Right lobe of liver (tissue), 6 donors: ENCODE measurements at regions not wholly inside any gene's neighbourhood (a gene's known extent, or its start where the extent isn't known, plus 50 kb on each side); places are given as distances from the start of the nearest gene placed in this dataset.

Experiments
- ATAC-seq, 4 donors: fragments of 200-7000 bp; cut with Tn5 transposase; one replicate each; pipeline ENCODE4 v1.9.1; 2020; ENCODE audit warnings: mild to moderate bottlenecking in 4 of 4, moderate library complexity in 4 of 4
- DNase-seq, 3 donors: peaks; one replicate each; pipeline ENCODE4 v3.0.0-alpha.2; 2020
- H3K27ac ChIP-seq, 3 donors: fragments of 200-600 bp; one replicate each; pipeline ENCODE4 v1.8.0; 2022
- H3K27me3 ChIP-seq, 2 donors: fragments of 200-600 bp; one replicate each; pipeline ENCODE4 v1.8.0; 2022
- H3K36me3 ChIP-seq, 4 donors: fragments of 200-600 bp; sonication (generic) in 1 of 4; one replicate each; pipeline versions ENCODE4 v1.5.1 to v1.8.0; 2017 to 2022; ENCODE audit warnings: control low read depth in 1 of 4
- H3K4me1 ChIP-seq, 4 donors: fragments of 200-600 bp; sonication (generic) in 1 of 4; one replicate each; pipeline versions ENCODE4 v1.5.1 to v1.8.0; 2017 to 2022; ENCODE audit warnings: control low read depth in 1 of 4
- H3K4me3 ChIP-seq, 3 donors: fragments of 200-600 bp; one replicate each; pipeline ENCODE4 v1.8.0; 2022
- H3K9me3 ChIP-seq, 4 donors: fragments of 200-600 bp; sonication (generic) in 1 of 4; one replicate each; pipeline versions ENCODE4 v1.5.1 to v1.8.0; 2017 to 2022; ENCODE audit warnings: control low read depth in 1 of 4
- CTCF ChIP-seq, 4 donors: fragments of 200-600 bp in 3 of 4; fragments of 450-650 bp in 1 of 4; IDR thresholded peaks; one replicate each; pipeline versions ENCODE4 v1.5.1 to v1.8.0; 2016 to 2022; ENCODE audit warnings: antibody characterized with exemption in 4 of 4, mild to moderate bottlenecking in 2 of 4
- POLR2A ChIP-seq: fragments of 450-650 bp; IDR thresholded peaks from one replicate; pipeline ENCODE4 v1.6.1; 2017; ENCODE audit warnings: antibody characterized with exemption, mild to moderate bottlenecking
- WGBS: methylation state at CpG from one replicate; pipeline ENCODE4 v1.1.6; 2018; ENCODE audit warnings: low coverage, low lambda C conversion rate; ENCODE audit not compliant: insufficient coverage; ENCODE audit errors: missing lambda C conversion rate; 5-methylcytosine and 5-hydroxymethylcytosine counted together
- intact Hi-C, 2 donors: fragments of 100-400 bp; cut with DNase I; formaldehyde crosslinking; loops; one replicate each; pipeline versions ENCODE4 v1.11.2 to v1.14.1; 2022
- donor health status: DM: no; HTN: yes; CAD: no.
- donor health status: DM: no; HTN: no; CAD: no.
- donor health status: DM: no; HTN: no; CAD: no.
- donor health status: DM: no; HTN: yes; CAD: no.
- donor health status: DM: no; HTN: yes; CAD: no.

GRCh38 chr5:125056671-125057485 is 310.4 kb upstream of the ZNF608 start:
- DNase-seq = no peak
- Histone ChIP-seq H3K27me3 (no peaks in the 10 kb centered on the region), H3K36me3 (no peaks in the 10 kb centered on the region), H3K27ac (no peak overlapping the region), H3K9me3 (no peaks in the 10 kb centered on the region), H3K4me1 (no peaks in the 10 kb centered on the region), H3K4me3 (no peak overlapping the region)
- WGBS = 81% methylated on average over 6 of the region's 6 CpGs
- intact Hi-C loops = no loop called here
- peak in 1 of 4 donors; percentile 18 for ATAC-seq
- TF ChIP-seq CTCF (IDR thresholded peaks at IDR 0.05) (no peak), POLR2A (no peak)

GRCh38 chr5:125057912-125058826 is 311.7 kb upstream of the ZNF608 start:
- no peaks in the 10 kb centered on the region for H3K4me1 ChIP-seq
- H3K9me3 ChIP-seq = no peaks in the 10 kb centered on the region
- intact Hi-C loops = no loop called here
- no peaks in the 10 kb centered on the region for H3K36me3 ChIP-seq
- TF ChIP-seq CTCF (IDR thresholded peaks at IDR 0.05) = no peak
- 39% methylated on average over 9 of the region's 9 CpGs for WGBS
- ATAC-seq = peak in 2 of 4 donors; percentile 24 to 34
- no peak overlapping the region for H3K4me3 ChIP-seq
- no peaks in the 10 kb centered on the region for H3K27me3 ChIP-seq
- H3K27ac ChIP-seq = no peak overlapping the region
- no peak for DNase-seq

- WGBS = 40% methylated on average over 4 of the region's 4 CpGs
- Histone ChIP-seq H3K4me1 (no peaks in the 10 kb centered on the region), H3K27me3 (no peaks in the 10 kb centered on the region), H3K27ac (no peak overlapping the region), H3K4me3 (no peak overlapping the region), H3K36me3 (no peaks in the 10 kb centered on the region), H3K9me3 (no peaks in the 10 kb centered on the region)
- intact Hi-C loops = no loop called here
- TF ChIP-seq CTCF (IDR thresholded peaks at IDR 0.05) (no peak), POLR2A (no peak)
- no peak for DNase-seq
- ATAC-seq = peak in 1 of 4 donors; percentile 28
These were observed 313.0 kb upstream of the ZNF608 start for GRCh38 chr5:125059255-125060002.

- ATAC-seq (no peak), DNase-seq (no peak)
- no peaks in the 10 kb centered on the region for H3K36me3 ChIP-seq
- H3K27ac ChIP-seq = no peak overlapping the region
- 94% methylated on average over 2 of the region's 2 CpGs for WGBS
- intact Hi-C loops = no loop called here
- TF ChIP-seq POLR2A = no peak
- TF ChIP-seq CTCF (IDR thresholded peaks at IDR 0.05) = no peak
- no peaks in the 10 kb centered on the region for H3K9me3 ChIP-seq
- no peaks in the 10 kb centered on the region for H3K4me1 ChIP-seq
- H3K4me3 ChIP-seq = no peak overlapping the region
- no peaks in the 10 kb centered on the region for H3K27me3 ChIP-seq
These were observed 315.3 kb upstream of the ZNF608 start for GRCh38 chr5:125061726-125062125.
